Epithelial cell of proximal tubule (primary cell): ENCODE measurements at regions not wholly inside any gene's neighbourhood (a gene's known extent, or its start where the extent isn't known, plus 50 kb on each side); places are given as distances from the start of the nearest gene placed in this dataset.

Source experiments
- DNase-seq: peaks from one replicate; pipeline ENCODE4 v3.0.0-alpha.2; 2011; ENCODE audit warnings: low read depth
- H3K4me3 ChIP-seq: 2 replicates; pipeline ENCODE4 v1.5.1; 2011; ENCODE audit warnings: low read depth, mild to moderate bottlenecking, low read length
- CTCF ChIP-seq: conservative IDR thresholded peaks from 2 replicates; pipeline ENCODE4 v1.5.1; 2012; ENCODE audit warnings: low read depth, mild to moderate bottlenecking, low read length

DNA sequence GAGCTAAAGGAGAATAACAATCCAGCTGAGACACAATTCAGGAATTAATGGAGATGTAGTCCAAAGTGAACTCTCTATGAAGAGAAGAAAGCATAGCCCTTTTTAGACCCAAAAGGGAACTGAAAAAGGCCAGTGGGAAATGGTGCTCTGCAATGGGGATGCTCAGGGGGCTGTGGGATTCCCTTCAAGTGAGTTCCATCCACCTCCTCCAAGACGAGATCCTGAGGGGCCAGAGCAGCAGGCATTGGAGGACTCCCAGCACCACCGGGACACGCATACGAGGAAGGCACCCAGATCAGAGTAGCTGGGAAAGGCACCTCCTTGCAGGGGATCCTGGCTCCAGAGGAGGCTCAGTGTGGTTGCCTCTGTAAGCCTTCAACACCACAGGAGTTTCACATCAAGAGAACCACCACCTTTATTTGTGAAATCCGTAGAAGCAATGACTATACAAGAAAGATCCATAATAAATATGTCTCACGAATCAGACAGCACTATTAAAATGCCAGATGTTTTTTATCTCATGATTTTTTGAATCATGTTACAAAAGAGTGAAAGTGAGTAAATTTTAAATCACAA, 288.2 kb downstream of the MED10 start:
- DNase-seq = no peak
- TF ChIP-seq CTCF = no peak
- no peak overlapping the region for H3K4me3 ChIP-seq

GRCh38 chr5:6088706-6089105, 289.6 kb downstream of the MED10 start:
- no peak overlapping the region for H3K4me3 ChIP-seq
- TF ChIP-seq CTCF = no peak
- no peak for DNase-seq

DNA sequence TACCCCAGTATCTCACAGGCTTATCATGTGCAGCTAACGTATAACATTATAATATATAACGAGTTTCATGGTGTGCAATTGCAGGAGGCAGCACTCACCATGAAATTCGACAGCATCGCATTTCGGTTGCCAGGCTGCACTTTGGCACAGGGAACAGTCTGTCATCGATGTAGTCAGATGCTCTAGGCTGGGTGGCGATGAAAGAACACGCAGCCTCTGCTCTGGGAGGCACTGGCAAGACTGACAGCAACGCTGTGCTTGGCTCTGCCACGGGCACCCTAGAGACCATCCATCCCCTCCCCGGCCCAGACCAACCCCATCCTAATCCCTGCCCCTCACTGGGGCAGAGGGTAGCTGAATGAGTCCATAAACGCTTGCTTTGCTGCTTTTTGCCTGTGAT, 290.8 kb downstream of the MED10 start:
- H3K4me3 ChIP-seq = no peak overlapping the region
- DNase-seq = no peak
- no peak for TF ChIP-seq CTCF

GRCh38 chr5:6086871-6087270, 291.5 kb downstream of the MED10 start:
- no peak for TF ChIP-seq CTCF
- H3K4me3 ChIP-seq = no peak overlapping the region
- no peak for DNase-seq

DNA sequence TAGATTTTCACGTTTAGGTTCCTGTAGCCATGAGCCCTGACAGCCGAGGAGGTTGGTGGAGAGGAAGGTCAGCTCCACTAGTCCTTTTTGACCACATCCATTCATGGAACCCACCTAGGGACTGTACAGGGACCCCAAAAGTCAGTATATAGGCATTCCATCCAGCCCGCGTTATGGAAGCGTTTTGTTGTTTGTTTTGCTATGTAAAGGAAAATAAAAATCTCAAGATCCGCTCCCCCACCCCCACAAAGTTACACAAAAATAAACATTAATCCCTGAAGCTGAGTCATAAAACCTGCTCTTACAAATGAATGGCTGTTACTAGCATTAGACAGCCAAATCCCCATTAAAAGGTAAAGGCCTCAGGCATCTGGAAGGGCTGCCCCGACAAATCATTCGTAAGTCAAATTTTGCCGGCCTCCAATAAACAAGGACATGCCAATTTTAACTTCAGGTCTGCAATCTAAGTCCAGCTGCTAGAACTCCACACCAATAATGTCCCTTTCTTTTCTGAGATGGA, 292.9 kb downstream of the MED10 start:
- no peak overlapping the region for H3K4me3 ChIP-seq
- no peak for DNase-seq
- no peak for TF ChIP-seq CTCF

GRCh38 chr5:6084836-6085235, 293.5 kb downstream of the MED10 start:
- no peak overlapping the region for H3K4me3 ChIP-seq
- no peak for TF ChIP-seq CTCF
- no peak for DNase-seq

- DNase-seq = no peak
- no peak for TF ChIP-seq CTCF
- no peak overlapping the region for H3K4me3 ChIP-seq
Measured at GRCh38 chr5:6084376-6084775, 294.0 kb downstream of the MED10 start.
